ENCODE measurements at regions not wholly inside any gene's neighbourhood (a gene's known extent, or its start where the extent isn't known, plus 50 kb on each side); places are given as distances from the start of the nearest gene placed in this dataset.
"Not testable (repeated sequence)": the region's sequence is repeated elsewhere in the genome, so short reads cannot be mapped to it uniquely, and the experiment has no call there.

GRCh38 chr1:95663530-95663929, 429.5 kb downstream of the RWDD3 start:
- DNase-seq (ENCODE audit: low read depth in 2 of 2) = not testable (repeated sequence)

- no peak for DNase-seq (ENCODE audit: low read depth in 2 of 2)
These were observed 434.2 kb downstream of the RWDD3 start for GRCh38 chr1:95668165-95668564.

- DNase-seq (ENCODE audit: low read depth in 2 of 2) = not testable (repeated sequence)
These were observed 435.6 kb downstream of the RWDD3 start for GRCh38 chr1:95669638-95670037.

GRCh38 chr1:95671098-95671497, 437.1 kb downstream of the RWDD3 start:
- DNase-seq (ENCODE audit: low read depth in 2 of 2) = no peak

GRCh38 chr1:95679262-95679661, 445.3 kb downstream of the RWDD3 start:
- DNase-seq (ENCODE audit: low read depth in 2 of 2) = no peak

GRCh38 chr1:95685081-95685480, 451.1 kb downstream of the RWDD3 start:
- DNase-seq (ENCODE audit: low read depth in 2 of 2) = no peak

DNA sequence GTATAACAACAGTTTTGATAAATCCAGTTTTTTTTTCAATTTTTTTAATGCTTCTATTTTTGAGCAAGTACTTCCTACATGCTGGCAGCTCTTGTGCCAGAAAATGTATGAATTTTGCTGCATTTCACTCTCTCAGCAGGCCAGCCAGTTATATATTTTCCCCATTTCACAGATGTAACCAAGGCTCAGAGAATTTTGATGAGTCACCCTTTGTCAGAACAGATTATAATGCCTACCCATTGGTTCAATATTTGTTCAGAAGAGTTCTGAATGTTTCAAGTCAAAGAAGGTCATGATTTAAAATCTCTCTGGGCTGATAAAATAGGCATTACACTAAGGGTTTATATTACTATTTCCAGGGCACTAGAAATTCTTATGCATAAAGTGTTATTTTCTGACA, 452.2 kb downstream of the RWDD3 start:
- DNase-seq (ENCODE audit: low read depth in 2 of 2) = no peak

DNA sequence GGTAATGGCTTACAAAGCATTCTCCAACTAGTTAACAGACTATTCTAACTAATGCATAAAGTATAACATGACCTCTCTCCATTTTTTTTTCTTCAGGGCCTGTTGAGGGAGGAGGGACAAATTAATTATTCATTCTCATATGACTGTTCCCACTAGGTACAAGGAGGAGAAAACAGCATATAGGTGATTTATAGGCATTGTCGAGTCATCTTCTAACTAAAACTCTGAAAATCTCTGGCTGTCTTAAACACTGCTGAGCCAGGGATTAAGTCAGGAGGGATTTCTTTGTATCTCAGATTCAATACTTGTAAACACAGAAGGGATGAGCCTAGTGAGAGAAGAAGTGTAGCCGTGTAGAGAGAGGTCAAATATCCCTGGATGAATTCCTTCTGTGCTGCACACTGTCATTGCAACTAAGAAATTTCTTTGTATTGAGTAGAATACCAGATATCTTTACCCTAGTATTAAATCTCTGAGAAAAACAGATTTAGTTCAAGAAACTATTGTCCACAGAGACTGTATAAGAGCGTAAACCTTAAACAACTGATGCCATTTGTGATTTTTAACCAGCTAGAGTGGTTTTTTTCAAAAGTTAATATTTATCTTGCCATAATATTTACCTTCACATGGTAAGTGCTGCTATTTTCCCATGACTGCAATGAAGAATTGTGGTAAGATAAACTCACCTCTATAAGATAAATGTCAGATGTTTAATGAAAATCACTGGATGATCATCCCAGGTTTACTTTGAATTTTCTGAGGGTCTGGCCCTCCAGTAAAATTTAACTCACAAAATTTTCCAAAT, 465.3 kb downstream of the RWDD3 start:
- no peak for DNase-seq (ENCODE audit: low read depth in 2 of 2)

DNA sequence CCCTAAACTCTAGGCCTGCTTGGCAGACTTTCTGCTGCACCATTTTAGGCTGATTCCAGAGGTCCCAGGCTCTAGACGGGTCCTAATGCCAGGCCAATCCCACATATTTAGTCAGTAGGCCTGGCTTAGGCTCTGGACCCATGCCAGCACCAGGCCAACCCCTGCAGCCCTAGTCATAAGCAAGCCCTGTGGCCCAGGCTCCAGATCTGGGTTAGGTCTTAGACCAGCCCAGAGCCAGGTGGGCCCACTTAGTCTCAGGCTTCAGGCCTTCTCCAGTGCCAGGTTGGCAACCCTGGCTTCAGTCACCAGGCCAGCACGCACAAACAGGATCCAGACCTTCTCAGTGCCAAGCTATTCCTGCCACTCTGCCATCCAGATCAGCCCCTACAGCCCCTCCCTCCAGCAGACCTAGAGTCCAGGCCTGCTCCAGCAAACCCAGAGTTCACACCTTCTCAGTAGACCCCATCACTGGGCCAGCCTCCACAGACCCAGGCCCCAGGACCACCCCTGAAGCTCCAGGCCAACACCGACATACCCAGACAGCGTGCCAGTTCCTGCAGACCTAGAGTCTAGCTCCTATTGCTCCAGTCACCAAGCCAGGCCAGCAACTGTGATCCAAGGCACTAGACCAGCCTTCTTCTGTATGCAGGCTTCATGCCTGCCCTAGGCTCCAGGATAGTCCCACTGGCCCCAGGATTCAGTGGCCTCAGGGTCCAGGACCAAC, 467.6 kb downstream of the RWDD3 start:
- no peak for DNase-seq (ENCODE audit: low read depth in 2 of 2)

GRCh38 chr1:95703046-95703445, 469.0 kb downstream of the RWDD3 start:
- no peak for DNase-seq (ENCODE audit: low read depth in 2 of 2)

GRCh38 chr1:95716097-95716496, 482.1 kb downstream of the RWDD3 start:
- DNase-seq (ENCODE audit: low read depth in 2 of 2) = no peak

- no peak for DNase-seq (ENCODE audit: low read depth in 2 of 2)
These were observed 482.5 kb downstream of the RWDD3 start for GRCh38 chr1:95716550-95716949.

DNA sequence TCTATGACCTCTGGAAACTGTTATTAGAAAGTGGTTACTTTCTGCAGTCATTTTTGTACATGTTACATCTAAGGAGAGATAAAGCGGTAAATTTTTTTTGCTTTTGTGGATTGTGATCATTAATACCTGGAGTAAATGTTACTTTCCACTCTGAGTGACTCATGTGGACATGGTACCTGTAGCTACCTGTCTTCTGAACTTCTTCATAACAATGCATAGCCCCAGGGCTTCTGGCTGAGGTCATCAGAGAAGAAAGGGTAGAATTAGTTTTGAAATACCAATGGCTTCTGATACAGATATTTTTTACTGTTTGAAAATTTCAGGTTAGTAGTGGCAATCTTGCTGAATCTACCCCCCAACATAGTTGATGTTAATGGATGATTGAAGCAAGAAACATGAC, 489.3 kb downstream of the RWDD3 start:
- no peak for DNase-seq (ENCODE audit: low read depth in 2 of 2)

- no peak for DNase-seq (ENCODE audit: low read depth in 2 of 2)
These were observed 494.8 kb downstream of the RWDD3 start for GRCh38 chr1:95728841-95729240.

DNA sequence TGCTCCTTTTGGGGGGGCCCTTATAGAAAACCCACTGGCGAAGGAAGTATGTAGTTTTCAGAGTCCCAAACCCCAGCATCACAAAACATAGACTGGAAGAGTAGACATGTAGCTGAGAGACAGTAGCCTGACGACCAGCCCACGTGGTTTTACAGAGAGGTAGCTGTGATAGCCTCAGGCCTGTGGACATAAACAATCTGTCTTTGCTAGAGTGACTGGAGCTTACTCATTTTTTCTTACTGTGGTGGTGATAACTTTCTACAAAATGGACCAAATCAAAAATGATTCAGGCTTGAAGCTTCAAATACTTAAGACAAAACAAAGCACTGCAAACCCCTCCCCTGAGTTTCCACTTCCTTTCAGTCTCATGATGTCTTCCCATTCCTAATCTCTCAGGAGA, 497.0 kb downstream of the RWDD3 start:
- DNase-seq (ENCODE audit: low read depth in 2 of 2) = no peak

GRCh38 chr1:95731466-95731865, 497.5 kb downstream of the RWDD3 start:
- no peak for DNase-seq (ENCODE audit: low read depth in 2 of 2)

- no peak for DNase-seq (ENCODE audit: low read depth in 2 of 2)
These were observed 499.0 kb downstream of the RWDD3 start for GRCh38 chr1:95733031-95733430.

GRCh38 chr1:95733671-95734070, 499.7 kb downstream of the RWDD3 start:
- DNase-seq (ENCODE audit: low read depth in 2 of 2) = no peak

GRCh38 chr1:95734560-95734959, 500.6 kb downstream of the RWDD3 start:
- DNase-seq (ENCODE audit: low read depth in 2 of 2) = no peak

DNA sequence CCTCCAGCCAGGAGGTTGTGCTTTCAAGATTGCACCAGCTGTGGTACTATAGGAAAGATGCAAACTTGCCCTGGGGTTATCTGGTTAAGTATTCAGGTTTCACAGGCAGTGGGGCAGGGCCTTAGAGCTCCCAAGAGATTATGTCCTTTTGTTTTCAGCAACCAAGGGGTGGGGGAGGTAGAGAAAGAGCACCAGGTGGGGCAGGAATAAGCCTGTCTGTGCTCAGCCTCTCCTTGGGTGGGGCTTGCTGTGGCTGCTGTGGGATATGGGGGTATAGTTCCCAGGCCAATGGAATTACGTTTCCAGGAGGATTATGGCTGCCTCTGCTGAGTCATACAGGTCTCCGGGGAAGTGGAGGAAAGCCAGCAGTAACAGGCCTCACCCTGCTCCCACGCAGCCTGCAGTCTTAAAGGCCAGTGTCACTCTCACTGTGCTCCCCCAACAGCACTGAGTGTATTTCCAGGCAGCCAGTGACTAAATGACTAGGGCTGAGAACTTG, 508.6 kb downstream of the RWDD3 start:
- no peak for DNase-seq (ENCODE audit: low read depth in 2 of 2)

GRCh38 chr1:95744731-95745130, 510.7 kb downstream of the RWDD3 start:
- no peak for DNase-seq (ENCODE audit: low read depth in 2 of 2)

DNA sequence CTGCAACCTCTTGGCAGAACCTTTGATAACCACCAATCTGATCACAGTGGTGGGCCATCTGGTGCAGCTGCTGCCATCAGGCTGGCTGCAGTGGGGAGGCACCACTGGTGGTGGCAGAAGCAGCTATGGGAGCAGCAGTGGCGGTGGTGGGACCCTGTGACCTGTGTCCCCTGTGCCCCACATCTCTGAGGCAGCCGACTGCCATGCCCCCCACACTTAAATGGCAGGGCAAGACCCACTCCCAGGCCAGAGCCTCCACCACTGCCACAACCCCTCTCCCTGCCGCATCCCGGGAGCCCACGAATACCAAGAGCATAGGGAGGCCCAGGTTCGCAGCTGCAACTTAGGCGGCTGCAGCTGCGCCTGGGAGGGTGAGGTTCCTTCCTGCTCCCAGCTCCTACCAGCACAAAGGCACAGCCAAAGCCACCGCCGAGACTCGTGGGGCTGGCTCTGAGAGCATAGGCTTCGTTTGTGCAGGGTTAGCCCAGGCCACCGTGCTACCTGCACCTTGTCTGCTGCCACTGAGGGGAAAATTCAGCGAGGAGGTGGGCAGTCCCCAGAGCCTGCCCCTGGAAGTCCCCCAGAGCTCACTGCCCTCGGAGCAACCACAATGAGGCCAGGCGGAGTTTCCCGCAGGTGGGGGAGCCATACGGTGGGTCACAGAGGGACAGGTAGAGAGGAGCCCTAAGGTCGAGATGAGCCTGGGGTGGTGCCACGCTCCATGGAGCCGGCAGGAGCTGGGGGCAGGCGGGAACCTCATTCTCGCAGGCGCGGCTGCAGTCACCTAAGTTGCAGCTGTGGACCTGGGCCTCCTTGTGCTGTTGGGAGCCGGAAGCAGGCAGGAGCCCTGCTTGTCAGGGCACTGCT, 518.7 kb downstream of the RWDD3 start:
- no peak for DNase-seq (ENCODE audit: low read depth in 2 of 2)

All from stimulated activated CD4-positive, alpha-beta T cell treated with anti-CD3 and anti-CD28 coated beads, Interleukin-4, amount 100 ng/mL, for 48 hours (primary cell).